SU-DHL-6 (cell line): ENCODE measurements at regions not wholly inside any gene's neighbourhood (a gene's known extent, or its start where the extent isn't known, plus 50 kb on each side); places are given as distances from the start of the nearest gene placed in this dataset.

Experiments used
- H2AFZ ChIP-seq: fragments of 200-600 bp; sonication (generic); 2 replicates; pipeline ENCODE4 v1.6.1; 2014; ENCODE audit warnings: low read depth, mild to moderate bottlenecking, moderate library complexity, mixed read lengths, antibody characterized with exemption, low read length; ENCODE audit not compliant: severe bottlenecking
- H3F3A ChIP-seq: fragments of 200-600 bp; shearing (Covaris generic); 2 replicates; pipeline ENCODE4 v1.6.0; 2016; ENCODE audit warnings: antibody characterized with exemption, mild to moderate bottlenecking; ENCODE audit not compliant: insufficient read depth
- H3K27ac ChIP-seq: fragments of 200-600 bp; sonication (generic); 2 replicates; pipeline ENCODE4 v1.5.1; 2016; ENCODE audit warnings: low read depth, mild to moderate bottlenecking, low read length, moderate library complexity, mixed read lengths
- H3K27me3 ChIP-seq: fragments of 200-600 bp; sonication (generic), shearing (Covaris generic); 2 replicates; pipeline ENCODE4 v1.6.0; 2014; ENCODE audit warnings: mild to moderate bottlenecking, low read length
- H3K36me3 ChIP-seq: fragments of 200-600 bp; sonication (generic); 2 replicates; pipeline ENCODE4 v1.6.1; 2014; ENCODE audit warnings: mild to moderate bottlenecking, low read length, mixed read lengths
- H3K4me2 ChIP-seq: fragments of 300-600, 200-600 bp; shearing (Covaris generic), sonication (generic); 2 replicates; pipeline ENCODE4 v1.6.0; 2014; ENCODE audit warnings: low read length, low read depth, mild to moderate bottlenecking; ENCODE audit not compliant: poor library complexity, severe bottlenecking
- H3K4me3 ChIP-seq: fragments of 200-600 bp; sonication (generic); 2 replicates; pipeline ENCODE4 v1.5.1; 2014; ENCODE audit warnings: antibody characterized with exemption, low read length, mild to moderate bottlenecking, mixed read lengths; ENCODE audit not compliant: insufficient read depth, poor library complexity, severe bottlenecking
- H3K79me2 ChIP-seq: fragments of 200-600 bp; sonication (generic); 2 replicates; pipeline ENCODE4 v1.6.1; 2014; ENCODE audit warnings: mild to moderate bottlenecking, low read length, moderate library complexity; ENCODE audit not compliant: insufficient read depth
- H3K9ac ChIP-seq: fragments of 200-600 bp; sonication (generic); 2 replicates; pipeline ENCODE4 v1.7.0; 2014; ENCODE audit warnings: mild to moderate bottlenecking, low read length
- H3K9me2 ChIP-seq: fragments of 200-600 bp; sonication (generic); replicated peaks from 2 replicates; pipeline ENCODE4 v1.6.1; 2014; ENCODE audit warnings: low read length; ENCODE audit not compliant: insufficient read depth
- H3K9me3 ChIP-seq: fragments of 200-600 bp; sonication (generic); 2 replicates; pipeline ENCODE4 v1.6.1; 2014; ENCODE audit warnings: low read length, mixed read lengths; ENCODE audit not compliant: insufficient read depth
- H4K20me1 ChIP-seq: fragments of 200-600 bp; sonication (generic); 2 replicates; pipeline ENCODE4 v1.6.1; 2014; ENCODE audit warnings: low read depth, mild to moderate bottlenecking, antibody characterized with exemption, low read length, moderate library complexity, mixed read lengths
- EZH2phosphoT487 ChIP-seq: fragments of 200-600 bp; sonication (generic), shearing (Covaris generic); conservative IDR thresholded peaks from 2 replicates; pipeline ENCODE4 v1.6.1; 2018; ENCODE audit warnings: mild to moderate bottlenecking, antibody characterized with exemption, low read length, moderate library complexity, mixed read lengths
- TF ChIP-seq, protein P1 (sequence below): fragments of 200-600 bp; sonication (generic); IDR thresholded peaks from one replicate; pipeline ENCODE4 v1.5.1; 2017; ENCODE audit warnings: antibody characterized with exemption, mild to moderate bottlenecking, low read length, moderate library complexity; ENCODE audit not compliant: insufficient read depth, poor library complexity, severe bottlenecking

DNA sequence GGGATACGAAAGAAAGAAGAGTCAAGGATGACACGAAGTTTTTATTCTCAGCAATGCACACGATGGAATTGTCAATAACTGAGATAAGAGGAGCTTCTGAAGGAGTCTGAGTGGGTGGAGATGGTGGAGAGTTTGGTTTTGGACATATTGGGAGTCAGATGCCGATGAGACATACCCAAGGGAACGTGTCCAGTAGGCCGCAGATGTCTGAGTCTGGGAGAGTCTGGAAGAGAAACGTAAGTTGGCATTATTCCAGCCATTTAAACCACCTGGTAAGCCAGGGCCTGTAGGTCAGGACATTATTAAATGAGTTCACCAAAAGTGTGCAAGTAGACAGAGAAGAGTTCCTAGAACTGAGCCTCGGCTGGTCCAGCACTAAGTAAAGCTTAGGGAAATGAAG lies 478.3 kb upstream of the CDH5 start:
- Histone ChIP-seq H3K4me2 (no peak overlapping the region), H3K4me3 (no peak overlapping the region), H4K20me1 (no peaks in the 10 kb centered on the region), H3F3A (no peaks in the 10 kb centered on the region), H3K9me3 (no peaks in the 10 kb centered on the region), H3K9me2 (no peaks in the 10 kb centered on the region), H3K27ac (no peak overlapping the region), H3K9ac (no peak overlapping the region), H3K79me2 (no peaks in the 10 kb centered on the region), H2AFZ (no peak overlapping the region), H3K27me3 (no peaks in the 10 kb centered on the region), H3K36me3 (no peaks in the 10 kb centered on the region)
- TF ChIP-seq EZH2phosphoT487, result no peak
- TF ChIP-seq, protein P1, sequence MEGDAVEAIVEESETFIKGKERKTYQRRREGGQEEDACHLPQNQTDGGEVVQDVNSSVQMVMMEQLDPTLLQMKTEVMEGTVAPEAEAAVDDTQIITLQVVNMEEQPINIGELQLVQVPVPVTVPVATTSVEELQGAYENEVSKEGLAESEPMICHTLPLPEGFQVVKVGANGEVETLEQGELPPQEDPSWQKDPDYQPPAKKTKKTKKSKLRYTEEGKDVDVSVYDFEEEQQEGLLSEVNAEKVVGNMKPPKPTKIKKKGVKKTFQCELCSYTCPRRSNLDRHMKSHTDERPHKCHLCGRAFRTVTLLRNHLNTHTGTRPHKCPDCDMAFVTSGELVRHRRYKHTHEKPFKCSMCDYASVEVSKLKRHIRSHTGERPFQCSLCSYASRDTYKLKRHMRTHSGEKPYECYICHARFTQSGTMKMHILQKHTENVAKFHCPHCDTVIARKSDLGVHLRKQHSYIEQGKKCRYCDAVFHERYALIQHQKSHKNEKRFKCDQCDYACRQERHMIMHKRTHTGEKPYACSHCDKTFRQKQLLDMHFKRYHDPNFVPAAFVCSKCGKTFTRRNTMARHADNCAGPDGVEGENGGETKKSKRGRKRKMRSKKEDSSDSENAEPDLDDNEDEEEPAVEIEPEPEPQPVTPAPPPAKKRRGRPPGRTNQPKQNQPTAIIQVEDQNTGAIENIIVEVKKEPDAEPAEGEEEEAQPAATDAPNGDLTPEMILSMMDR, result no peak

DNA sequence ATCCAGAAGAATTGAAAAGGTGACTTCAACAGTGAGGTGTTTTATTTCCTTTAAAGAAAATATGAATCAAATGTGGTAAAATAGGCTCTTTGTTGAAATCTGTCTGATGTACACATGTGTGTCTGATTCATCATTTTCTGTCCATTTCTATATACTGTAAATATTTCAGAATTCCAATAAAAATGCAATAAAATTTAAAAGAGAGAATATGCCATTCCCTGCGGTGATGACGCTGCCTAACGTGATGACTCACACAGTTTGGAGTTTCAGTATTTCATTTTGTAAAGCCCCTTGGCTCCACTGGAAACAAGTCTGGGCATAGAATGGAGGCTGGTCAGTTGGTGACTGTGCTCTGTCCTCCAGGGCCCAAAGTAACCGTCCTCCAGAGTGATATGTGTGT lies 482.5 kb upstream of the CDH5 start:
- H3K27me3 ChIP-seq, result no peaks in the 10 kb centered on the region
- H3K9me2 ChIP-seq, result no peaks in the 10 kb centered on the region
- H4K20me1 ChIP-seq, result no peaks in the 10 kb centered on the region
- no peaks in the 10 kb centered on the region for H3F3A ChIP-seq
- no peaks in the 10 kb centered on the region for H3K36me3 ChIP-seq
- H3K79me2 ChIP-seq, result no peaks in the 10 kb centered on the region
- no peak overlapping the region for H3K27ac ChIP-seq
- H3K4me3 ChIP-seq, result no peak overlapping the region
- no peak overlapping the region for H3K9ac ChIP-seq
- no peaks in the 10 kb centered on the region for H3K9me3 ChIP-seq
- no peak overlapping the region for H3K4me2 ChIP-seq
- no peak overlapping the region for H2AFZ ChIP-seq
- TF ChIP-seq, protein P1, result no peak
- no peak for TF ChIP-seq EZH2phosphoT487

DNA sequence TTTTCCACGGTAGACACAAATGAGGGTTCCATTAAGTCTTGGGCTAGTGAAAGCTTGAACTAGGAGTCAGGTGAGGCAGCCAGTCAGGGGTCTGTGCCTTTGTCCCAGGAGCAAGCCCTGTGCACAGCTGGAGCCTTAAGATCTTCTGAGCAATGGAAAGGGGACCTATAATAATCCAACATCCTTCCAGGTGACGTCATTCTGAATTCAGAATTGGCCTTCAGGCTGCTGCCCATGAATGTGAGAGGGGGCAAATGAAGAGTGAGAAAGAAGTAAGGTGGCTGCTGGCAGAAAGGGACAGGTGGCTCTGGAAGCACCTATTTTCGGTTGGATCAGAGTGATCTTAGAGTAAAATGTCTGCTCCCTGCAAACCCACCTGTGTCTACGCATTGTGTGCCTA lies 488.1 kb upstream of the CDH5 start:
- Histone ChIP-seq H3K4me3 (no peak overlapping the region), H4K20me1 (no peaks in the 10 kb centered on the region), H3K36me3 (no peaks in the 10 kb centered on the region), H3K27me3 (no peaks in the 10 kb centered on the region), H2AFZ (no peak overlapping the region), H3K27ac (no peak overlapping the region), H3K9me2 (no peaks in the 10 kb centered on the region), H3K79me2 (no peaks in the 10 kb centered on the region), H3K9me3 (no peaks in the 10 kb centered on the region), H3K9ac (no peak overlapping the region), H3K4me2 (no peak overlapping the region), H3F3A (no peaks in the 10 kb centered on the region)
- TF ChIP-seq EZH2phosphoT487, result no peak
- TF ChIP-seq, protein P1, result no peak

DNA sequence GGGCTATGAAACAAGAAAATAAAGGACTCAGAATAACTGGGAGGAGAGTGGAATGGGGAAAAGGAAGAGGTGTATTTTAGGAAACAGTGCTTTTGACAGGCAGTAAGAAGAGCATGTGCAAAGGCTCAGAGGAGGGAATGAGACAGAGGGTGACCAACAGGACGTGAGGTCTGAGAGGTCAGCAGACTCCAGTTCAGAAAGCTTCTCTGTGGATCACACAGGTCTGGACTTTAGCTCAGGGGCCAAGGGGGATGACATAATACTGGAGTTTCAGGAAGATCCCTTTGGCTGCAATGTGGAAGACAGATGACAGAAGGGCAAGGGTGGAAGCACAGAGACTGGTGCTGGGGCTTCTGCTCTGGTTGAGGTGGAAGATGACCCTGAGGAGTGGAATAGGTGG lies 489.9 kb upstream of the CDH5 start:
- H4K20me1 ChIP-seq, result no peaks in the 10 kb centered on the region
- no peak overlapping the region for H3K9ac ChIP-seq
- no peak overlapping the region for H3K27ac ChIP-seq
- no peak overlapping the region for H3K4me3 ChIP-seq
- H3K79me2 ChIP-seq, result no peaks in the 10 kb centered on the region
- H3F3A ChIP-seq, result no peaks in the 10 kb centered on the region
- H2AFZ ChIP-seq, result no peak overlapping the region
- H3K4me2 ChIP-seq, result no peak overlapping the region
- H3K9me2 ChIP-seq, result no peaks in the 10 kb centered on the region
- H3K27me3 ChIP-seq, result no peaks in the 10 kb centered on the region
- TF ChIP-seq, protein P1, result no peak
- no peak for TF ChIP-seq EZH2phosphoT487
- H3K36me3 ChIP-seq, result no peaks in the 10 kb centered on the region
- H3K9me3 ChIP-seq, result no peaks in the 10 kb centered on the region
